ENCODE measurements at regions not wholly inside any gene's neighbourhood (a gene's known extent, or its start where the extent isn't known, plus 50 kb on each side); places are given as distances from the start of the nearest gene placed in this dataset.

GRCh38 chr11:45021692-45022141 is 71.0 kb upstream of the TP53I11 start:
- H3K4me3 ChIP-seq (replicated peaks; ENCODE audit: insufficient read depth, low read length), result no peak overlapping the region

GRCh38 chr11:45022294-45023064 is 71.8 kb upstream of the TP53I11 start:
- TF ChIP-seq SPI1 (IDR thresholded peaks at IDR 0.05; ENCODE audit: borderline replicate concordance, low read depth) (no peak), REST (IDR thresholded peaks at IDR 0.05; ENCODE audit: insufficient replicate concordance, low read depth) (no peak), CTCF (IDR thresholded peaks at IDR 0.05; ENCODE audit: insufficient read depth, low read length) (no peak), POLR2AphosphoS5 (IDR thresholded peaks at IDR 0.05; ENCODE audit: low read depth) (no peak), GABPA (IDR thresholded peaks at IDR 0.05; ENCODE audit: low read depth) (no peak)
- H3K27ac ChIP-seq (replicated peaks), result no peak overlapping the region

More at GRCh38 chr11:45021692-45022141, 71.0 kb upstream of the TP53I11 start:
- DNase-seq (ENCODE audit: low read depth in 1 of 2, low spot score in 1 of 2), result no peak
- TF ChIP-seq GABPA (IDR thresholded peaks at IDR 0.05; ENCODE audit: low read depth), result no peak
- no peak for TF ChIP-seq SPI1 (IDR thresholded peaks at IDR 0.05; ENCODE audit: borderline replicate concordance, low read depth)
- TF ChIP-seq POLR2AphosphoS5 (IDR thresholded peaks at IDR 0.05; ENCODE audit: low read depth), result no peak
- no peak for TF ChIP-seq CTCF (IDR thresholded peaks at IDR 0.05; ENCODE audit: insufficient read depth, low read length)
- TF ChIP-seq REST (IDR thresholded peaks at IDR 0.05; ENCODE audit: insufficient replicate concordance, low read depth), result no peak
- Histone ChIP-seq H3K27me3 (ENCODE audit: insufficient read depth, poor library complexity, severe bottlenecking) (peaks cover 2% of the 10 kb centered on the region), H3K27ac (replicated peaks) (no peak overlapping the region)

GRCh38 chr11:45023065-45023365 is 72.3 kb upstream of the TP53I11 start:
- TF ChIP-seq SPI1 (IDR thresholded peaks at IDR 0.05; ENCODE audit: borderline replicate concordance, low read depth), result no peak
- TF ChIP-seq POLR2AphosphoS5 (IDR thresholded peaks at IDR 0.05; ENCODE audit: low read depth), result no peak
- no peak for TF ChIP-seq GABPA (IDR thresholded peaks at IDR 0.05; ENCODE audit: low read depth)
- TF ChIP-seq REST (IDR thresholded peaks at IDR 0.05; ENCODE audit: insufficient replicate concordance, low read depth), result no peak
- no peak for TF ChIP-seq CTCF (IDR thresholded peaks at IDR 0.05; ENCODE audit: insufficient read depth, low read length)
- H3K27ac ChIP-seq (replicated peaks), result no peak overlapping the region
- peaks cover 2% of the 10 kb centered on the region for H3K27me3 ChIP-seq (ENCODE audit: insufficient read depth, poor library complexity, severe bottlenecking)

More at GRCh38 chr11:45022294-45023064, 71.8 kb upstream of the TP53I11 start:
- Histone ChIP-seq H3K4me3 (replicated peaks; ENCODE audit: insufficient read depth, low read length) (no peak overlapping the region), H3K27me3 (ENCODE audit: insufficient read depth, poor library complexity, severe bottlenecking) (peaks cover 2% of the 10 kb centered on the region)
- DNase-seq (ENCODE audit: low read depth in 1 of 2, low spot score in 1 of 2), result no peak

More at GRCh38 chr11:45023065-45023365, 72.3 kb upstream of the TP53I11 start:
- no peak for DNase-seq (ENCODE audit: low read depth in 1 of 2, low spot score in 1 of 2)
- no peak overlapping the region for H3K4me3 ChIP-seq (replicated peaks; ENCODE audit: insufficient read depth, low read length)

Data from HL-60 (cell line).